Left cardiac atrium (tissue), 4 donors: ENCODE measurements at regions not wholly inside any gene's neighbourhood (a gene's known extent, or its start where the extent isn't known, plus 50 kb on each side); places are given as distances from the start of the nearest gene placed in this dataset.
"Not testable (repeated sequence)": the region's sequence is repeated elsewhere in the genome, so short reads cannot be mapped to it uniquely, and the experiment has no call there.

Experiments
- ATAC-seq, 2 donors: fragments of 200-7000 bp; cut with Tn5 transposase; one replicate each; pipeline ENCODE4 v1.9.1; 2020; ENCODE audit warnings: mild to moderate bottlenecking in 2 of 2, moderate library complexity in 2 of 2
- DNase-seq: peaks from one replicate; pipeline ENCODE4 v3.0.0-alpha.2; 2020
- intact Hi-C, 2 donors: fragments of 100-400 bp; cut with DNase I; formaldehyde crosslinking; loops; one replicate each; pipeline versions ENCODE4 v1.14.1 to v1.15.1; 2022 to 2023
- donor health status: DM: no; HTN: yes; CAD: no.
- donor health status: DM: no; HTN: yes; CAD: no; lungs with severe emphysema.
- donor health status: DM: yes; HTN: yes; CAD: no.
- donor health status: Dilated cardiomyopathy.

- intact Hi-C loops = no loop called here
These were observed 62.4 kb downstream of the CRYBB2 start for GRCh38 chr22:25281675-25282345.

DNA sequence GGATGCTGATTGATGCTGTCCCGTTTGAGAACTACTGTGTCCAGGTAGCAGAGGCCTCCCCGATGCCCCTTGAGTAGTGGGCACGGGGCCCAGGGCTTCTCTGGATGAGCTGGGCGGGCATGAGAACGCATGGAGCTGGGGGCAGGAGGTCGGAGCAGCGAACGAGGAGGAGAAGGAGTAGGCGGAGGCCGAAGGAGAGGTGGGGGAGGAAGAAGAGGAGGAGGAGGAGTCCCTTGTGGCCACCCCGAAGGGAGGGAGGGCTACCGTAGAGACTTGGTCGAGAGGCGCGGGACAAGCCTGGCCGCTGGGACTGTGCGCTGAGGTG is 62.9 kb downstream of the CRYBB2 start:
- ATAC-seq = no peak

More at GRCh38 chr22:25281675-25282345, 62.4 kb downstream of the CRYBB2 start:
- DNase-seq (no peak), ATAC-seq (no peak)

GRCh38 chr22:25282671-25283561 is 63.5 kb downstream of the CRYBB2 start:
- intact Hi-C loops = no loop called here
- peak in 1 of 2 donors; percentile 22 for ATAC-seq
- DNase-seq = no peak

More for the DNA sequence above, 62.9 kb downstream of the CRYBB2 start:
- intact Hi-C loops = no loop called here
- DNase-seq = no peak

DNA sequence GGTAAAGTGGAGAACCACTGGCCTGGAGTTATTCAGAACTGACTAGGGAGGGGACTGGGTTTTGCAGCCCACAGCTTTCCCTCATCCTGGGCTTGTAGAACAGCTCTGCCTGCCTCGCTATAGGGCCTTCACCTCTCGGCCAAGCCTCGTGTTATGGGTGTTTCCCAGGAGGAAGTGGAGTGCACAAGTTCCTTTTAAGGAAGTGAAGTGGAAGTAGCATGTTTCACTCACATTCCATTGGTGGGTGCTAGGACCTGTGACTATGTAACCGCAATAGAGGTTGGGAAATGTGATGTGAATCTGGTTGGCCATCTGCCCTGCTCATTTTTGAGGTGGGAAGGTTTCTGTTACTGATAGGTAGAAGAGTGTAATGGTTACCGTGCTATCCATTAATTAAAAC is 69.0 kb downstream of the CRYBB2 start:
- intact Hi-C loops, DNase-seq: not testable (repeated sequence)

GRCh38 chr22:25301912-25302311 is 82.5 kb downstream of the CRYBB2 start:
- DNase-seq, intact Hi-C loops: not testable (repeated sequence)

More for the DNA sequence above, 69.0 kb downstream of the CRYBB2 start:
- ATAC-seq = not testable (repeated sequence)

GRCh38 chr22:25309586-25309985 is 90.1 kb downstream of the CRYBB2 start:
- intact Hi-C loops, ATAC-seq: not testable (repeated sequence)

More at GRCh38 chr22:25301912-25302311, 82.5 kb downstream of the CRYBB2 start:
- not testable (repeated sequence) for ATAC-seq

DNA sequence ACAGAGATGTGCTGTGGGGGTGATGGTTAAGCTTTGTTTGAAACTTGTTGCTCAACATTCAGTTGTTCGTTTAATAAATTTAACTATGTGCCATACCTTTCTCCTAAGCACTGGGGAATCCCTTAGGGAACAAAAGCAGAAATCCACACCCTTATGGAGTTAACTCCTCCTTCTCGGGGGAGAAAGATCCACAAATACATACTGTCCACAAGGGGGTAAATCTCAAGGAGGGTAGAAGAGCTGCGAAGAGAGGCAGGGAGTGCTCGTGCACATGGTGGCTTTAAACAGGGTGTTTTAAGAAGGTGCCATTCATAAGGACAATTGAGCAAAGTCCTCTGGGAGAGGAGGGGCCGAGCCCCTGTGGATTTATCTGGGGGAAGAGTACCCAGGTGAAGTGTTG is 92.5 kb downstream of the CRYBB2 start:
- DNase-seq, ATAC-seq, intact Hi-C loops: not testable (repeated sequence)

More at GRCh38 chr22:25309586-25309985, 90.1 kb downstream of the CRYBB2 start:
- not testable (repeated sequence) for DNase-seq

DNA sequence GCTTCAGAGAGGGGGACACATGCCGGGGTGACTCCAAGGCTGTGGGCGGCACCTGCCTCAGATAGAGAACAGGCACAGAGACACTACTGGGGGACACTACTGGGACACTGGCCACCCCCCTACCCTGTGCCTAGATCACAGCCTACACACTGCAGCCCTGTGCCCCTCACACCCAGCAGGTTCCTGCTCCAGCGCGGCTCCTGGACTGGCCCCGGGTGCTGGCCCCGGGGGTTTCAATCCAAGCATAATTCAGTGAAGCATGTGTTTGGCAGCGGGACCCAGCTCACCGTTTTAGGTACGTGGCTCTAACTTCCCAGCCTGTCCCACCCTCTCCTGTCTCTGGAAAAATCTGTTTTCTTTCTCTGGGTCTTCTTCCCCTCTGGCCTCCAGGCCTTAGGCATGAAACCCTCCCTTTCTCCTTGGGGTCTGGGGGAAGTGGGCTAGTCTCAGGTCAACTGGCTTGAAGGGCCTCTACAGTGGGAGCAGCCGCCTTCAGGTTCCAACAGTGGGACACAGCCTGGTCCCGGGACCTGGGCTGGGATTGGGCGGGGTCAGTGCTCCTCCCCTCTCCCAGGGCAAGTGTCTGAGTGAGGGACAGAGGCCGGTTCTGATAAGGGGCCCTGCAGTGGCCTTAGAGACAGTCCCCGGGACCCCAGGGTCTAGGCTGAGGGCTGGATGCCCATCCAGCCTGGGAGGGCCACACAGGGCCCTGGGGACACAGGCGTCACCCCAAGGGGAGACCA is 98.8 kb downstream of the CRYBB2 start:
- no peak for DNase-seq
- intact Hi-C loops = no loop called here
- ATAC-seq = no peak

GRCh38 chr22:25327018-25327755 is 107.7 kb downstream of the CRYBB2 start:
- DNase-seq (no peak), ATAC-seq (no peak)
- intact Hi-C loops = no loop called here

DNA sequence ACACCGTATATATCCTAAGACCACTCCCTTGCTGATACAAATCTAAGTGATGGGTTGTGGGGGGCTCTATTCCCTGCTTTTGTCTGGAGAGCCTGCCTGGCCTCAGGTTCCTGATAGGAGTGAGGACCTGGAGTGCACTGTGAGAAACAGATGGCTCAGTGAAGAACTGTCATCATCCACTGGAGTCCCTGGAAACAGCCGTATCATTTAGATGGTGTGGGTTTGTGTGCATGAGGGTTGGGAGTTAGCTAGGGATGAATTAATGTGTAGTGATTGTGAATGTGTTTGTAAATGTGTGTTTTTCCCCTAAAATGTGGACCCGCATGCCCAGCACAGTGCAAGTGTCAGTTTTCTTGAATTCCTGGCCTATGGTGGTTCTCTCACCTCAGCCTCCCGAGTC is 111.6 kb downstream of the CRYBB2 start:
- intact Hi-C loops = no loop called here
- DNase-seq = no peak
- ATAC-seq = no peak

DNA sequence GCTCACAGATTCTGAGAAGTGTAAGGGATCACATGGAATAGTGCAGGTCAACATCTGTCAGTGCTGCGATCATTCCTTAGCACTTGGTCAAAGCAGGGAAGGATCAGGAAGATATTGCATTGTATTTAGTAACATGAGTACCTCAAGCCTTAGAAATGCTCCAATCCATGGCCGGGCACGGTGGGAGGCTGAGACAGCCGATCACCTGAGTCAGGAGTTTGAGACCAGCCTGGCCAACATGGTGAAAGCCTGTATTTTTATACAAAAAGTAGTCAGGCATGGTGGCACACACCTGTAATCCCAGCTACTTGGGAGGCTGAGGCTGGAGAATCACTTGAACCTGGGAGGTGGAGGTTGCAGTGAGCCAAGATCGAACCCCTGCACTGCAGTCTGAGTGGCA is 112.5 kb downstream of the CRYBB2 start:
- intact Hi-C loops, DNase-seq, ATAC-seq: not testable (repeated sequence)

DNA sequence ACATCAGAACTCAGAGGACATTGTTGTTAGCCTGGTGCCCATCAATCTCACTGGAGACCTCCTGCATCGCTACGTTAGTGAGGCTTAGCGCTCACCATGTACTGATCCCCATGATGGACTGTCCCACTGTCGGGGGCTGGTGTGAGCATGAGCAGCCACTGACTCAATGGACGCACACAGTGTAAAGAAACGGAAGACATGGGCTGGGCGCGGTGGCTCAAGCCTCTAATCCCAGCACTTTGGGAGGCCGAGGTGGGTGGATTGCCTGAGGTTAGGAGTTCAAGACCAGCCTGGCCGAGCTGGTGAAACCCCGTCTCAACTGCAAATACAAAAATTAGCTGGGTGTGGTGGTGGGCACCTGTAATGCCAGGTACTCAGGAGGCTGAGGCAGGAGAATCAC is 112.9 kb downstream of the CRYBB2 start:
- DNase-seq (no peak), ATAC-seq (no peak)
- intact Hi-C loops = no loop called here

GRCh38 chr22:25334162-25334490 is 114.7 kb downstream of the CRYBB2 start:
- ATAC-seq (peak; percentile 38 to 86), DNase-seq (peak; percentile 69)
- intact Hi-C loops = no loop called here

GRCh38 chr22:25334631-25335030 is 115.2 kb downstream of the CRYBB2 start:
- DNase-seq, intact Hi-C loops, ATAC-seq: not testable (repeated sequence)

DNA sequence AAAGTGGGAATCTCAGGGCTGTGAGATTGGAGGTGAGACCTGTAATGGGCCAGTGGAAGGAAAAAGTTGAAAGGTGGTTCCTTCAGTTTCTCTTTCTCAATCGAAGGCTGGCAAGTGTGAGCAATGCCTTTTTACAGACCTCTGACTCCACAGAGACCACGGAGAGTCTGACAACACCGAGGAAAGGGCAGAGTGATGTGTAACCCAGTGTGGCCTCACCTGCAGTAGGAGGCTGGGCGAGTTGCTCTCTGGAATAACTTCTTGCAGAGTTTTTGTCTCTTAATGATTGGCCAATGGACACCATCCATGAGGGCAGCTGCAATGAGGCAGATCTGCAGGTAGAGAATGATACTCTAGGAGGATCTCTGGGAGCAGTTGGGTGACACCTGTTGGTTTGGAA is 115.8 kb downstream of the CRYBB2 start:
- DNase-seq, intact Hi-C loops, ATAC-seq: not testable (repeated sequence)

- ATAC-seq, DNase-seq, intact Hi-C loops: not testable (repeated sequence)
These were observed 121.1 kb downstream of the CRYBB2 start for GRCh38 chr22:25340536-25340935.

- ATAC-seq, DNase-seq, intact Hi-C loops: not testable (repeated sequence)
These were observed 124.9 kb downstream of the CRYBB2 start for GRCh38 chr22:25344366-25344765.

DNA sequence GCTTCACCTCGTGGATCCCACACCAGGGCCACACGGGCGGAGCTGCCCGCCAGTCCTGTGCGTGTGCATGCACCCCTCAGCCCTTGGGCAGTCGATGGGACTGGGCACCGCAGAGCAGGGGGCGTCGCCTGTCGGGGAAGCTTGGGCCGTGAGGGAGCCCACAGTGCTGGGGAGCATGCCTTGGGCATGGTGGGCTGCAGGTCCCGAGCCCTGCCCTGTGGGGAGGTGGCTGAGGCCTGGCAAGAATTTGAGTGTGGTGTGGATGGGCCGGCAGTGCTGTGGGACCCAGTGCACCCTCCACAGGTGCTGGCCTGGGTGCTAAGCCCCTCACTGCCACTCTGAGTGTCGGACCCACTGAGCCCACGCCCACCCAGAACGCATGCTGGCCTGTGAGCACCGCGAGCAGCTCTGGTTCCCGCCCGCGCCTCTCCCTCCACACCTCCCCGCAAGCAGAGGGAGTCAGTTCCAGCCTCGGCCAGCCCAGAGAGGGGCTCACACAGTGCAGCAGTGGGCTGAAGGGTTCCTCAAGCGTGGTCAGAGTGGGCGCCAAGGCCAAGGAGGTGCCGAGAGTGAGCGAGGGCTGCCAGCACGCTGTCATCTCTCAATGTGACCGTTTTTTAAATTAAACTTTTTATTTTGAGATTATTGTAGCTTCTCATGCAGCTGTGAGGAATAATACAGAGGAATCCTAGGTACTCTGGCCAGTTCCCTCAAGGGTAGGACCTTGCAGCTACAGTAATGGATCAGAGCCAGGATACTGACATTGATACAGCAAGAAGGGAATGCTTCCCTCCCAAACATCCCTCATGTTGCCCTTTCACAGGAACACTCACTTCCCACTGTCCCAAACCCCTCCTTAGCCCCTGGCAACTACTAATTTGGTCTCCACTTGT is 127.7 kb downstream of the CRYBB2 start:
- peak in 1 of 2 donors; percentile 35 for ATAC-seq
- intact Hi-C loops = no loop called here
- DNase-seq = no peak
